ENCODE measurements at regions not wholly inside any gene's neighbourhood (a gene's known extent, or its start where the extent isn't known, plus 50 kb on each side); places are given as distances from the start of the nearest gene placed in this dataset.

DNA sequence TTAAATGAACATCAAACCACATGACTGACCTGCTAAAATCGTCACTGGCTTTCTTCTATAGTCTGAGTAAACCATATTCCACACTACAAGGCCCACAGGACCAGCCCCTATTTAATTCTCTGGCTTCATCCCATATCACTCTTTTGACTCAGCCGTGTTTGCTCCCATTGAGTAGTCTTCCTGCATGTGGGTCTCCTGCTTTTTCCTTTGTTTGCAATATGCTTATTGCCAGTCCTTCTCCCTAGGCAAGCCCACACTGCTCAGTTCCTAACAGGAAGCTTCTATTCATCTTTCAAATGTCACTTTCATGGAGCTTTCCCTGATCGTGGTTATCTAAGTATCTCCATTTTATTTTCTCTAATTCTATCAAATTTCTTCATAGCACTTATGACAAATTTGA, 329.6 kb downstream of the RAPGEF2 start:
- no peak overlapping the region for H3K27ac ChIP-seq
- H3K4me3 ChIP-seq (replicated peaks in 1 of 3) = no peak overlapping the region
- H3K4me1 ChIP-seq = no peaks in the 10 kb centered on the region
- intact Hi-C loops (cut with DNase I) = no loop called here
- no peaks in the 10 kb centered on the region for H3K27me3 ChIP-seq
- H3K36me3 ChIP-seq = no peaks in the 10 kb centered on the region
- no peaks in the 10 kb centered on the region for H3K9me3 ChIP-seq
- TF ChIP-seq, protein P1, sequence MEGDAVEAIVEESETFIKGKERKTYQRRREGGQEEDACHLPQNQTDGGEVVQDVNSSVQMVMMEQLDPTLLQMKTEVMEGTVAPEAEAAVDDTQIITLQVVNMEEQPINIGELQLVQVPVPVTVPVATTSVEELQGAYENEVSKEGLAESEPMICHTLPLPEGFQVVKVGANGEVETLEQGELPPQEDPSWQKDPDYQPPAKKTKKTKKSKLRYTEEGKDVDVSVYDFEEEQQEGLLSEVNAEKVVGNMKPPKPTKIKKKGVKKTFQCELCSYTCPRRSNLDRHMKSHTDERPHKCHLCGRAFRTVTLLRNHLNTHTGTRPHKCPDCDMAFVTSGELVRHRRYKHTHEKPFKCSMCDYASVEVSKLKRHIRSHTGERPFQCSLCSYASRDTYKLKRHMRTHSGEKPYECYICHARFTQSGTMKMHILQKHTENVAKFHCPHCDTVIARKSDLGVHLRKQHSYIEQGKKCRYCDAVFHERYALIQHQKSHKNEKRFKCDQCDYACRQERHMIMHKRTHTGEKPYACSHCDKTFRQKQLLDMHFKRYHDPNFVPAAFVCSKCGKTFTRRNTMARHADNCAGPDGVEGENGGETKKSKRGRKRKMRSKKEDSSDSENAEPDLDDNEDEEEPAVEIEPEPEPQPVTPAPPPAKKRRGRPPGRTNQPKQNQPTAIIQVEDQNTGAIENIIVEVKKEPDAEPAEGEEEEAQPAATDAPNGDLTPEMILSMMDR (IDR thresholded peaks at IDR 0.05) = no peak
- no peak for TF ChIP-seq POLR2A (IDR thresholded peaks at IDR 0.05)
- 76 to 78% methylated on average over 3 of the region's 3 CpGs for WGBS, 2 donors
- DNase-seq = no peak

DNA sequence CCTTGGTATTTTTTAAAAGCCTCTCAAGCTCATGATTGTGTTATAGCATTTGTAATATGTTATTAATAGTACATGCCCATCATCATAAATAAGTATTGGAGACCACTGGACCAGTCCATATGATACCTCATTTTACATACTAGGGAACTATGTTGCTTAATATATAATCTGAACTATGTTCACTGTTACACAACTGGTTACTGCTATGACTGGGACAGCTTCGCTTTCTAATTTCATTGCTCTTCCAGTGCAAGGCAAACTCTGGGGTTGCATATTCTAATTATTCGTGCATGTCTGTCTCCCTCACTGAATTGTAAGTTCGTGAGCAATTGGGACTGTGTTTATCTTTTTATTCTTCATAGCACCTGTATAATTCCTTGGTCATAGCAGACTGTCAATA, 330.5 kb downstream of the RAPGEF2 start:
- TF ChIP-seq, protein P1 (IDR thresholded peaks at IDR 0.05) = no peak
- TF ChIP-seq POLR2A (IDR thresholded peaks at IDR 0.05) = no peak
- H3K4me1 ChIP-seq = no peaks in the 10 kb centered on the region
- H3K27ac ChIP-seq = no peak overlapping the region
- intact Hi-C loops (cut with DNase I) = no loop called here
- no peaks in the 10 kb centered on the region for H3K36me3 ChIP-seq
- no peaks in the 10 kb centered on the region for H3K27me3 ChIP-seq
- whole genome bisulfite sequencing, 2 donors = 83 to 86% methylated on average over 3 of the region's 3 CpGs
- H3K4me3 ChIP-seq (replicated peaks in 1 of 3) = no peak overlapping the region
- no peaks in the 10 kb centered on the region for H3K9me3 ChIP-seq
- DNase-seq = no peak

DNA sequence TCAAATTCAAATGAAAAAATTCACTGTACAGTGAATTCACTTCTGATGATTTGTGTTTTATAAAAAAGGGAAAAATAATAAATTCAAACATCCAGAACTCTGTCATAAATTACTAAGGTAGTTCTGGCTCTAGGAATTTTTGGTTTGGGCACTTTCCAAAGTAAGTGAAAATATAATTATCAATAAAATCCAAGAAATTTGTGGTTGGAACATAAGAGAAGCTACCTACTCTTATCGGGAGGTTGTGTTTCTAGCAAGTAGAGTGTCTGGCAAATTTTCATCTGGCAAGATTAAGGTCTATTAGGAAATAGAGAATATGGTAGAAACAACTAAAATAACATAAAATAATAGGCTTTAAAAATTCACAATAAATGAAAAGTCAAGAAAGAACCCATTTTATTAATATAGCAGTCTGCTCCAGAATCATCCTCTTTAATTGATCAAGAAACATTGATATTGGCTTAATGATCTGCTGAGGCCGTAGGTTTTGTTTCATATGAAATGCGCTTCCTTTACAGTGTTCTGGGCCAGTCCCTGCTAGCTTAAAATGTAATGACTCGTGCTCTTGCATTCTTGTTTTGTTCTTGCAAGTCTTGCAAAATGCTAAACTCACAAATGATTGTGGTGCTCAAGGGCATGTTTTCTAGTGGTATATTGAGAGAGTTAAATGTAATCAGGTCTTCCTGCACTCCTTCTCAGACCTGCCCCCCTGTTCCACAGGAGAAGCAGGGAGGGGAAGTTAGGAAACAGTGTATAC, 331.4 kb downstream of the RAPGEF2 start:
- 59 to 68% methylated on average over 4 of the region's 4 CpGs for WGBS, 2 donors

DNA sequence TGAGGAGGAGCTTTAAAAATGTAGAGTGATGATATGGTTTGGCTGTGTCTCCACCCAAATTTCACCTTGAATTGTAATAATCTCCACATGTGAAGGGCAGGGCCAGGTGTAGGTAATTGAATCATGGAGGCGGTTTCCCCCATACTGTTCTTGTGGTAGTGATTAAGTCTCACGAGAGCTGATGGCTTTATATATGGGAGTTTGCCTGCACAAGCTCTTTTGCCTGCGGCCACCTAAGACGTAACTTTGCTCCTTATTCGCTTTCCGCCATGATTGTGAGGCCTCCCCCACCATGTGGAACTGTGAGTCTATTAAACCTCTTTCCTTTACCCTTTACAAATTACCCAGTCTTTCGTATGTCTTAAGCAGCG, 332.0 kb downstream of the RAPGEF2 start:
- WGBS, 2 donors = 95 to 98% methylated on average over 8 of the region's 8 CpGs
- Histone ChIP-seq H3K4me1 (no peaks in the 10 kb centered on the region), H3K36me3 (no peaks in the 10 kb centered on the region), H3K9me3 (no peaks in the 10 kb centered on the region), H3K27ac (no peak overlapping the region), H3K4me3 (replicated peaks in 1 of 3) (no peak overlapping the region), H3K27me3 (no peaks in the 10 kb centered on the region)
- intact Hi-C loops (cut with DNase I) = no loop called here
- no peak for DNase-seq
- TF ChIP-seq POLR2A (IDR thresholded peaks at IDR 0.05) = no peak
- TF ChIP-seq, protein P1 (IDR thresholded peaks at IDR 0.05) = no peak

More for the DNA sequence above, 331.4 kb downstream of the RAPGEF2 start:
- H3K36me3 ChIP-seq = no peaks in the 10 kb centered on the region
- no peak overlapping the region for H3K4me3 ChIP-seq (replicated peaks in 1 of 3)
- no peak overlapping the region for H3K27ac ChIP-seq
- no peak for TF ChIP-seq POLR2A (IDR thresholded peaks at IDR 0.05)
- intact Hi-C loops (cut with DNase I) = no loop called here
- H3K27me3 ChIP-seq = no peaks in the 10 kb centered on the region
- no peaks in the 10 kb centered on the region for H3K4me1 ChIP-seq
- no peak for DNase-seq
- H3K9me3 ChIP-seq = no peaks in the 10 kb centered on the region

DNA sequence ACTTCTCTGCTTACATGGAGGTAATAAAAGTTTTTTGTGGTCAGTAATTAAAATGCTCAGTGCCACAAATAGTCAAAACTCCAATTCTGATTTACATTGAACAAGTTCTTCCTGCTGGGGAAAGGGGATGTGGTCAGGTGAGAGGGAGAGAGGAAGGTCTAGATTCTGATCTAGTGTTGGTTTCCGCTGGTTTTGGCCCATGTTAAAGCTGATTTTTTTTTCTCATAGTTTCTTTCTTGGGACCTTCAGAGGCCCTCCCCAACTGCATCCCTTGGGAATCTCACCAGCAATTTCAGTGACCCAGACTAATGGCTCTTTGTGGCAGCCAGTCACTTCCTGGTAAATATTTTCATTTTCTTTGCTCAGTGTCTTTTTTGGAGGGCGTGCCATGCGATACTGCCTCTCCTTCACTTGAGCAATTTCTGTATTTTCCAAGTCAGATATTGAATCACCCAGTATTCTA, 332.7 kb downstream of the RAPGEF2 start:
- intact Hi-C loops (cut with DNase I) = no loop called here
- no peak for DNase-seq
- WGBS, 2 donors = 73 to 78% methylated on average over 3 of the region's 3 CpGs

More for the DNA sequence above, 332.7 kb downstream of the RAPGEF2 start:
- Histone ChIP-seq H3K4me1 (no peaks in the 10 kb centered on the region), H3K27ac (no peak overlapping the region), H3K36me3 (no peaks in the 10 kb centered on the region), H3K27me3 (no peaks in the 10 kb centered on the region), H3K9me3 (no peaks in the 10 kb centered on the region), H3K4me3 (replicated peaks in 1 of 3) (no peak overlapping the region)
- no peak for TF ChIP-seq POLR2A (IDR thresholded peaks at IDR 0.05)
- TF ChIP-seq, protein P1 (IDR thresholded peaks at IDR 0.05) = no peak
